Left lung (tissue), 4 donors: ENCODE measurements at regions not wholly inside any gene's neighbourhood (a gene's known extent, or its start where the extent isn't known, plus 50 kb on each side); places are given as distances from the start of the nearest gene placed in this dataset.

Experiments
- ATAC-seq: fragments of 200-7000 bp; cut with Tn5 transposase; one replicate; pipeline ENCODE4 v1.9.1; 2020; ENCODE audit warnings: moderate library complexity
- DNase-seq, 4 donors: peaks; one replicate each; pipeline ENCODE4 v3.0.0-alpha.2; 2013 to 2020
- H3K27ac ChIP-seq, 2 donors: fragments of 200-600 bp; sonication (generic) in 1 of 2; one replicate each; pipeline versions ENCODE4 v1.5.0 to v1.8.0; 2020 to 2021
- H3K27me3 ChIP-seq, 2 donors: fragments of 200-600 bp; sonication (generic) in 1 of 2; one replicate each; pipeline versions ENCODE4 v1.5.0 to v1.8.0; 2020 to 2021
- H3K36me3 ChIP-seq, 2 donors: fragments of 200-600 bp; sonication (generic) in 1 of 2; one replicate each; pipeline versions ENCODE4 v1.5.0 to v1.8.0; 2020 to 2021
- H3K4me1 ChIP-seq, 2 donors: fragments of 200-600 bp; one replicate each; pipeline ENCODE4 v1.8.0; 2021
- H3K4me3 ChIP-seq, 2 donors: fragments of 200-600 bp; sonication (generic) in 1 of 2; one replicate each; pipeline versions ENCODE4 v1.5.0 to v1.8.0; 2020 to 2021; ENCODE audit warnings: mild to moderate bottlenecking in 1 of 2
- H3K9me3 ChIP-seq, 2 donors: fragments of 200-600 bp; sonication (generic) in 1 of 2; one replicate each; pipeline versions ENCODE4 v1.5.0 to v1.8.0; 2020 to 2021
- CTCF ChIP-seq, 2 donors: fragments of 200-600 bp; sonication (generic) in 1 of 2; IDR thresholded peaks; one replicate each; pipeline versions ENCODE4 v1.5.0 to v1.8.0; 2021; ENCODE audit warnings: antibody characterized with exemption in 2 of 2
- intact Hi-C, 2 donors: fragments of 100-400 bp; cut with DNase I; formaldehyde crosslinking; loops; one replicate each; pipeline versions ENCODE4 v1.11.2 to v1.14.2; 2022
- donor health status: DM: no; HTN: yes; CAD: no.
- donor health status: DM: no; HTN: no; CAD: no.

- H3K4me3 ChIP-seq = no peak overlapping the region
- intact Hi-C loops = no loop called here
- no peak for ATAC-seq
- H3K27ac ChIP-seq = no peak overlapping the region
- H3K9me3 ChIP-seq = no peaks in the 10 kb centered on the region
- no peak for TF ChIP-seq CTCF (IDR thresholded peaks at IDR 0.05)
- no peak for DNase-seq
- no peaks in the 10 kb centered on the region for H3K36me3 ChIP-seq
- no peaks in the 10 kb centered on the region for H3K27me3 ChIP-seq
- no peaks in the 10 kb centered on the region for H3K4me1 ChIP-seq
Observed at GRCh38 chr11:79834015-79834414, 393.2 kb upstream of the TENM4 start.

- DNase-seq (peak in 2 of 4 donors; percentile 16 to 62), ATAC-seq (no peak)
Observed at GRCh38 chr11:79830446-79830845, 389.6 kb upstream of the TENM4 start.

GRCh38 chr11:79829891-79830290 lies 389.1 kb upstream of the TENM4 start:
- intact Hi-C loops = no loop called here
- ATAC-seq (no peak), DNase-seq (peak in 2 of 4 donors; percentile 36 to 54)
- H3K4me3 ChIP-seq = no peak overlapping the region
- no peaks in the 10 kb centered on the region for H3K36me3 ChIP-seq
- no peak for TF ChIP-seq CTCF (IDR thresholded peaks at IDR 0.05)
- no peaks in the 10 kb centered on the region for H3K27me3 ChIP-seq
- H3K4me1 ChIP-seq = no peaks in the 10 kb centered on the region
- no peaks in the 10 kb centered on the region for H3K9me3 ChIP-seq
- H3K27ac ChIP-seq = no peak overlapping the region

More at GRCh38 chr11:79830446-79830845, 389.6 kb upstream of the TENM4 start:
- Histone ChIP-seq H3K27me3 (no peaks in the 10 kb centered on the region), H3K9me3 (no peaks in the 10 kb centered on the region), H3K27ac (no peak overlapping the region), H3K4me1 (no peaks in the 10 kb centered on the region), H3K4me3 (no peak overlapping the region), H3K36me3 (no peaks in the 10 kb centered on the region)
- intact Hi-C loops = no loop called here
- TF ChIP-seq CTCF (IDR thresholded peaks at IDR 0.05) = no peak

- intact Hi-C loops = no loop called here
- Histone ChIP-seq H3K9me3 (no peaks in the 10 kb centered on the region), H3K4me3 (no peak overlapping the region), H3K27me3 (no peaks in the 10 kb centered on the region), H3K27ac (no peak overlapping the region), H3K36me3 (no peaks in the 10 kb centered on the region), H3K4me1 (no peaks in the 10 kb centered on the region)
- no peak for TF ChIP-seq CTCF (IDR thresholded peaks at IDR 0.05)
- ATAC-seq = no peak
- no peak for DNase-seq
Observed at GRCh38 chr11:79822766-79823165, 381.9 kb upstream of the TENM4 start.

- Histone ChIP-seq H3K27me3 (no peaks in the 10 kb centered on the region), H3K9me3 (peaks cover 0 to 4% of the 10 kb centered on the region in 2 donors), H3K4me1 (no peaks in the 10 kb centered on the region), H3K27ac (no peak overlapping the region), H3K4me3 (no peak overlapping the region), H3K36me3 (no peaks in the 10 kb centered on the region)
- no peak for TF ChIP-seq CTCF (IDR thresholded peaks at IDR 0.05)
- intact Hi-C loops = no loop called here
- no peak for ATAC-seq
- DNase-seq = no peak
Observed at GRCh38 chr11:79813551-79813950, 372.7 kb upstream of the TENM4 start.
